B cell (primary cell): ENCODE measurements at regions not wholly inside any gene's neighbourhood (a gene's known extent, or its start where the extent isn't known, plus 50 kb on each side); places are given as distances from the start of the nearest gene placed in this dataset.

ENCODE experiments used
- ATAC-seq: fragments of 200-7000 bp; cut with Tn5 transposase; one replicate; pipeline ENCODE4 v1.10.0; 2021; ENCODE audit warnings: low read depth, mild to moderate bottlenecking, moderate number of reproducible peaks, moderate library complexity
- CTCF ChIA-PET: fragments of 350-600 bp; sonication (Branson Sonifier 250); formaldehyde crosslinking; loops from one replicate; lab custom pipeline; 2021; ENCODE audit warnings: antibody characterized with exemption, inconsistent platforms; lab: Charles Lee
- POLR2A ChIA-PET: fragments of 350-600 bp; sonication (Branson Sonifier 250); formaldehyde crosslinking; loops from one replicate; lab custom pipeline; 2021; ENCODE audit warnings: antibody characterized with exemption; lab: Charles Lee
- DNase-seq: peaks from one replicate; pipeline ENCODE4 v3.0.0; 2013
- H2AFZ ChIP-seq: 2 replicates; pipeline ENCODE4 v1.6.1; 2012; ENCODE audit warnings: mild to moderate bottlenecking, low read depth, low read length; ENCODE audit not compliant: insufficient read depth, poor library complexity, severe bottlenecking
- H3K27ac ChIP-seq, 2 donors: 1 replicate in 1 of 2; 2 replicates in 1 of 2; pipeline ENCODE4 v1.5.1; 2012 to 2013; ENCODE audit warnings: low read length in 2 of 2, mild to moderate bottlenecking in 2 of 2, moderate library complexity in 1 of 2
- H3K27me3 ChIP-seq, 4 experiments: fragments of 200-600 bp in 1 of 4; sonication (generic) in 1 of 4; replicated peaks in 1 of 4; 1 replicate in 2 of 4; 2 replicates in 2 of 4; pipeline versions ENCODE4 v1.6.1 to v1.7.0; 2013 to 2016; ENCODE audit warnings: low read length in 3 of 4, mild to moderate bottlenecking in 2 of 4, mixed read lengths in 1 of 4, moderate library complexity in 1 of 4; ENCODE audit not compliant: insufficient read depth in 4 of 4, control insufficient read depth in 3 of 4; ENCODE audit errors: control extremely low read depth in 1 of 4
- H3K36me3 ChIP-seq, 2 experiments: replicated peaks in 1 of 2; 1 replicate in 1 of 2; 2 replicates in 1 of 2; pipeline versions ENCODE4 v1.6.1 to v1.7.1; 2013; ENCODE audit warnings: low read length in 1 of 2; ENCODE audit not compliant: insufficient read depth in 2 of 2, control insufficient read depth in 1 of 2; ENCODE audit errors: control extremely low read depth in 1 of 2, extremely low read depth in 1 of 2
- H3K4me1 ChIP-seq, 2 donors: fragments of 200-600 bp in 1 of 2; sonication (generic) in 1 of 2; 1 replicate in 1 of 2; 2 replicates in 1 of 2; pipeline versions ENCODE4 v1.5.1 to v1.6.1; 2013 to 2017; ENCODE audit warnings: low read length in 2 of 2; ENCODE audit not compliant: control insufficient read depth in 2 of 2, insufficient read depth in 2 of 2
- H3K4me2 ChIP-seq: replicated peaks from 2 replicates; pipeline ENCODE3; 2012; ENCODE audit warnings: mild to moderate bottlenecking, low read depth, low read length; ENCODE audit not compliant: poor library complexity, severe bottlenecking
- H3K4me3 ChIP-seq, 5 experiments: fragments of 200-600 bp in 1 of 5; sonication (generic) in 1 of 5; 1 replicate in 3 of 5; 2 replicates in 2 of 5; pipeline versions ENCODE4 v1.5.1 to v1.7.0; 2011 to 2016; ENCODE audit warnings: low read length in 4 of 5, mild to moderate bottlenecking in 4 of 5, low read depth in 2 of 5, control low read depth in 1 of 5, moderate library complexity in 1 of 5; ENCODE audit not compliant: insufficient read depth in 1 of 5; ENCODE audit errors: control extremely low read depth in 1 of 5, extremely low read depth in 1 of 5
- H3K79me2 ChIP-seq: fragments of 200-600 bp; sonication (generic); one replicate; pipeline ENCODE4 v1.6.0; 2016; ENCODE audit warnings: low read length; ENCODE audit not compliant: control insufficient read depth, insufficient read depth
- H3K9ac ChIP-seq: fragments of 200-600 bp; sonication (generic); 2 replicates; pipeline ENCODE4 v1.6.1; 2017; ENCODE audit warnings: mild to moderate bottlenecking, low read length, moderate library complexity
- H3K9me3 ChIP-seq, 3 donors: one replicate each; pipeline versions ENCODE4 v1.6.1 to v1.7.1; 2013; ENCODE audit warnings: low read length in 2 of 3; ENCODE audit not compliant: control insufficient read depth in 2 of 3, insufficient read depth in 1 of 3; ENCODE audit errors: control extremely low read depth in 1 of 3
- H4K20me1 ChIP-seq: 2 replicates; pipeline ENCODE4 v1.6.0; 2012; ENCODE audit warnings: mild to moderate bottlenecking, low read length; ENCODE audit not compliant: insufficient read depth, control insufficient read depth, poor library complexity, severe bottlenecking
- H3K27ac Mint-ChIP-seq: one replicate; pipeline ENCODE4 v1.8.0; 2021; ENCODE audit warnings: mixed read lengths
- H3K27me3 Mint-ChIP-seq: one replicate; pipeline ENCODE4 v1.8.0; 2021; ENCODE audit warnings: mixed read lengths
- H3K4me1 Mint-ChIP-seq: one replicate; pipeline ENCODE4 v1.8.0; 2021; ENCODE audit warnings: mixed read lengths
- H3K4me3 Mint-ChIP-seq: one replicate; pipeline ENCODE4 v1.8.0; 2021; ENCODE audit warnings: mixed read lengths
- H3K9me3 Mint-ChIP-seq: one replicate; pipeline ENCODE4 v1.8.0; 2022; ENCODE audit warnings: mixed read lengths; ENCODE audit not compliant: insufficient read depth
- EZH2 ChIP-seq: IDR thresholded peaks from 2 replicates; pipeline ENCODE4 v1.6.1; 2012; ENCODE audit warnings: borderline replicate concordance, low read depth, mild to moderate bottlenecking, moderate library complexity, low read length; ENCODE audit not compliant: insufficient read depth, poor library complexity, severe bottlenecking
- WGBS: methylation state at CpG from one replicate; pipeline ENCODE4 v1.1.5; 2013; ENCODE audit warnings: missing lambda C conversion rate; ENCODE audit not compliant: insufficient coverage; 5-methylcytosine and 5-hydroxymethylcytosine counted together
- intact Hi-C: fragments of 100-400 bp; cut with micrococcal nuclease; formaldehyde crosslinking; loops from one replicate; pipeline ENCODE4 v1.10.0; 2022
- TF ChIP-seq, protein P1 (sequence below): fragments of 200-600 bp; IDR thresholded peaks from one replicate; pipeline ENCODE4 v1.8.0; 2022; ENCODE audit warnings: antibody characterized with exemption, mild to moderate bottlenecking

DNA sequence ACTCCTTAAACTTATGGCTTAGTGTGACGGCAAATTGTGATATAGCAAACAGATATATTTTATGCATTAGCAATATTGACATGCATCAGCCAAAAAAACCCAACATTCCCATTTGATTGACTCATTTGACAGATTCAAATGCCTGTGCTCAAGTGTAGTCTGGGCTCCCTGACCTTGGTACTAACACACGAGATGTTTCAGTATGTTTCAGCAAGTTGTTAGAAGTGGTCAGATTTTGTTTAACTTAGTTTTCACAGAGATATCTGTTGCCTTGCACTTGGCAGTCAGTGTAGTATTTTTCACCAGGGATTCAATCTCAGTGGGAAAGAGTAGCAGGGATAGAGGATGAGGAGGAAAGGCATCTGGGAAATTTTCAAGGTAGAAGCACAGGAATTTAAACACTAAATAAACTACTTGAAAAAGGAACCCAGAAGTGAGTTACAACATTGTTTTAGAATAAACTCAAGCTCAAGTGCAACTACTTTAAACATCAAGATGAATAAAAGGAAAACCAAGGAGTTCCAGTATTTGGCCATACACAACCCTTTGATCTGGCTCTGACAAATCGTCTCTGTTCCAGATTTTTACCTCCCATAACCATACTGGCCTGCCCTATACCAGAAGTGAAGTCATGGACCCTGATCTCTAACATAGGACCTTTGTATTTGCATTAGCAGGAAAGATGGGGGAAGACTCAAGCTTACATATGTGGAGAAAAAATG, 56.5 kb upstream of the BLID start:
- Histone ChIP-seq H3K27ac (no peak overlapping the region), H4K20me1 (no peaks in the 10 kb centered on the region), H3K27me3 (no peaks in the 10 kb centered on the region), H2AFZ (no peak overlapping the region), H3K4me1 (no peaks in the 10 kb centered on the region), H3K9ac (no peak overlapping the region), H3K4me2 (no peak overlapping the region), H3K36me3 (no peaks in the 10 kb centered on the region), H3K79me2 (no peaks in the 10 kb centered on the region), H3K4me3 (no peak overlapping the region), H3K9me3 (no peaks in the 10 kb centered on the region)
- DNase-seq: no peak
- TF ChIP-seq, protein P1, sequence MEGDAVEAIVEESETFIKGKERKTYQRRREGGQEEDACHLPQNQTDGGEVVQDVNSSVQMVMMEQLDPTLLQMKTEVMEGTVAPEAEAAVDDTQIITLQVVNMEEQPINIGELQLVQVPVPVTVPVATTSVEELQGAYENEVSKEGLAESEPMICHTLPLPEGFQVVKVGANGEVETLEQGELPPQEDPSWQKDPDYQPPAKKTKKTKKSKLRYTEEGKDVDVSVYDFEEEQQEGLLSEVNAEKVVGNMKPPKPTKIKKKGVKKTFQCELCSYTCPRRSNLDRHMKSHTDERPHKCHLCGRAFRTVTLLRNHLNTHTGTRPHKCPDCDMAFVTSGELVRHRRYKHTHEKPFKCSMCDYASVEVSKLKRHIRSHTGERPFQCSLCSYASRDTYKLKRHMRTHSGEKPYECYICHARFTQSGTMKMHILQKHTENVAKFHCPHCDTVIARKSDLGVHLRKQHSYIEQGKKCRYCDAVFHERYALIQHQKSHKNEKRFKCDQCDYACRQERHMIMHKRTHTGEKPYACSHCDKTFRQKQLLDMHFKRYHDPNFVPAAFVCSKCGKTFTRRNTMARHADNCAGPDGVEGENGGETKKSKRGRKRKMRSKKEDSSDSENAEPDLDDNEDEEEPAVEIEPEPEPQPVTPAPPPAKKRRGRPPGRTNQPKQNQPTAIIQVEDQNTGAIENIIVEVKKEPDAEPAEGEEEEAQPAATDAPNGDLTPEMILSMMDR: no peak
- intact Hi-C loops: no loop called here
- Mint-ChIP-seq H3K9me3 (no peaks in the 10 kb centered on the region), H3K27ac (no peak overlapping the region), H3K4me3 (no peak overlapping the region), H3K4me1 (no peaks in the 10 kb centered on the region), H3K27me3 (peaks cover 7% of the 10 kb centered on the region)
- no peak for ATAC-seq
- ChIA-PET POLR2A (no interaction called here), CTCF (no interaction called here)
- 83% methylated on average over 1 of the region's 3 CpGs for WGBS

DNA sequence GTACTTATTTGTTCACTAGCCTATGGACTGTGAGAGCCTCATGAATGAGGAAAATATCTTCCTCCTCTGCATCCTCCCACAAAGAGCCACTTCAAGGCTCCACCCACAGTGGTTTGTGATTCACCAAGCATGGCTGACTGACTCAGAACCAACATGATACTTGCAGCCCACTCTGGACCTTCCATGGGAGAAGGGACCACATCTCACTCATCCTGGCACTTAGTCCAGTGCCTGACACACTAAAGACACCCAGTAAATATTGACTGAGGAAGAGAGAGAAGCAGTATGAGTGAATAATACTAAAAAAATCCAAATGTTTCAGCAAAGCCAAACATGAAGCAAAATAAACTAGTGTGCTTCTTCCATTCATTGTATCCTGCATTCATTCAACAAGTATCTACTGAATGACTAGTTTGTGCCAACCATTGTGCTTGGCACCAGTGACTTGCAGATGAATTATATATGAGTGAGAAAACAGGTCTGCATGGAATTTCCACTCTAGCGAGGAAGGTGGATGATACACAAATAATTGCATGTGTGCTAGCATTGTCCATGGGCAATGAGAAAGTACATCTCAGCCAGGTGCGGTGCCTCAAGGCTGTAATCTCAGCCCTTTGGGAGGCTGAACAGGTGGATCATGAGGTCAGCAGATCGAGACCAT, 54.9 kb upstream of the BLID start:
- H3K4me3 Mint-ChIP-seq: no peak overlapping the region
- TF ChIP-seq, protein P1: no peak
- no peak for TF ChIP-seq EZH2

More for the DNA sequence above, 54.9 kb upstream of the BLID start:
- Histone ChIP-seq H3K79me2 (no peaks in the 10 kb centered on the region), H3K4me2 (no peak overlapping the region), H3K27ac (no peak overlapping the region), H3K4me3 (no peak overlapping the region), H3K9ac (no peak overlapping the region), H2AFZ (no peak overlapping the region), H3K9me3 (no peaks in the 10 kb centered on the region), H3K36me3 (no peaks in the 10 kb centered on the region), H4K20me1 (no peaks in the 10 kb centered on the region), H3K4me1 (no peaks in the 10 kb centered on the region), H3K27me3 (no peaks in the 10 kb centered on the region)
- ChIA-PET POLR2A (no interaction called here), CTCF (no interaction called here)
- Mint-ChIP-seq H3K9me3 (no peaks in the 10 kb centered on the region), H3K27me3 (peaks cover 7% of the 10 kb centered on the region), H3K4me1 (no peaks in the 10 kb centered on the region), H3K27ac (no peak overlapping the region)
- WGBS: 100% methylated on average over 1 of the region's 3 CpGs
- no peak for DNase-seq
- ATAC-seq: no peak
- intact Hi-C loops: no loop called here
